NCI-H2196 (cell line): ENCODE measurements at regions not wholly inside any gene's neighbourhood (a gene's known extent, or its start where the extent isn't known, plus 50 kb on each side); places are given as distances from the start of the nearest gene placed in this dataset.
"Not testable (repeated sequence)": the region's sequence is repeated elsewhere in the genome, so short reads cannot be mapped to it uniquely, and the experiment has no call there.

ENCODE experiments used
- DNase-seq: peaks from one replicate; lab custom pipeline; 2025; ENCODE audit not compliant: unreplicated experiment; lab: John Stamatoyannopoulos, UW

DNA sequence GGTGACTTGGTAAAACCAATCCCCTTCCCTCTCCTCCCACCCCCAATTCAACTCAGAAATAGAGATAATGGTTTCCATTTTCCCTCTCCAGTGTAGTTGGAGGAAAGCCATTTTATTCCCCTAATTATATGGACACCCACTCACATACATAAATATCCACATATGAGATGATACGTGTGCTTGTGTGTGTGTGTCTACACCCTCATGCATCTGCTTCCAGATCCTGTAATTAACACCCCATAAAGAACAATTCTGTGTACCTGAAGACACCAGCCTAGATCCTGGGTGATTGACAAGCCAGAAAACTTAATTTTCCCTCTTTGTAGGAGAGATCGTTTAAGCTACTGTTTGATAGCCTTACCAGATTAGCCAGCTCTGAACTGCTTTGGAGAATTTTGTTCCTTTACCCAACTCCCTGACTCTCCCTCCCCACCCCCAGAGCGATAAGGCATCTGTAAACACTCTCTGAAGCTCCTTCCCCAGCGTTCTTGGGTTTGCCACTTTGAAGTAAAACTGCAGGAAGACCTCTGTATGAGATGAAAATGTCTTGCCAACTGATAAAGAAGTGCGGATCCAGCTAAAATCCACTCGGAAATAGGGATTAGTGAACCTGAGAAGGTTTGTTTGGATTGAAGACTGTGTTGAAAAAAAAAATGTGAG lies 175.7 kb downstream of the RGS9 start:
- no peak for DNase-seq

DNA sequence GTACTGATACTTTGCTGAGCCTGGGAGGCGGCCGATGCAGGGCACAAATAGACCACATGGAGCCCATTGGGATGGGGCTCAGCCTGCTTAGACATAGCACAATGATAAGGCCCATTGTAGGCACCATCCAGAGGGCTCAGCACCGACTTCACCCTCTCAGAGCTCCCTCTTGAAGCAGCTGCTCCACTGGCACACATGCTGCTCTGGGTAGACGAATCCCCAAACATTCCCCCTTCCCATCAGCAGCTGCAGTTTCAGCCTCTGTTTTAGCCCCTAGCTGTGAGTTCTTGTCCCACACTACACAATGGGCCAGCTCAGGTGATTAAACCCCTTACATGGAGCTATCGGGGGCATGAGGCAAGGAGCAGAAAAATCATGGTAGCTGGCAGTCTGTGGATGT lies 174.1 kb downstream of the RGS9 start:
- DNase-seq: no peak

GRCh38 chr17:65307961-65308316 lies 170.8 kb downstream of the RGS9 start:
- no peak for DNase-seq

- DNase-seq: no peak
These were observed 170.2 kb downstream of the RGS9 start for GRCh38 chr17:65307081-65307960.

GRCh38 chr17:65305778-65306177 lies 168.6 kb downstream of the RGS9 start:
- no peak for DNase-seq

DNA sequence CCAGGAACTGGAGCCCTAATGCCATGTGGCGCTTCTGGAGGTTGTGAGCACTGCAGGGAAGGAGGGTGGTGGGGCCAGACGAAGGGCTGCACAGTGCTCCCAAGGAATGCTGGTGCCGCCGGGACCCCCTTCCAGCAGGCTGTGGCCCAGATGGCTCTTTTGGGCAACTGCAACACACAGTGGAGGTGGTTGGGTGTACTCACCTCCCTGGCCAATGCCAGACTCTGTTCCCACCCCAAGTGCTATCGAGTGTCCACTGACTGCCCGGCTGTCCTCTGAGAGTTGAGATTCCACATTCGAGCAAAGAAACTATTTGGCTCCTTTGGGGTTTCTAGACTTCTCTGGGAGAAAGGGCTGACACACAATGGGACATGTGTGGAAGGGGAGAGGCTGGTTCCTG lies 167.9 kb downstream of the RGS9 start:
- DNase-seq: no peak

GRCh38 chr17:65301882-65302281 lies 164.7 kb downstream of the RGS9 start:
- DNase-seq: not testable (repeated sequence)

DNA sequence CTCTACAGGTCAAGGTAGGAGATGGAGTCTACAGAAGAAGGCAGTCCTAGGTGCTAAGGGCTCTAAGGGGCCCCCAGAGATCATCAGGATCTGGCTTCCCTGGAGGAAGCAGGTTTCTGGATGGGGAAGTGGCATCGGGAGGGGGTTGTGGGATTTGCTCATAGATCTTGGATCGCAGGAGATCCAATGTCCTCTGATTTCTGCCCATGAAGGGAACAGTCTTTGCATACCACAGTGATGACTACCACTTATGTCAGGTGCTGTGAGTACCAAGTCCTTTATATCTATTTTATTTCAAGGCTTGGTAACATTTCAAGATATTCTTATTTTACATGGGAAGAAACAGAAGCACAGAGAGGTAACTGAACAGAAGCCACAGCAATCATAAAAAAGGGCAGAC lies 164.0 kb downstream of the RGS9 start:
- DNase-seq: no peak

- DNase-seq: no peak
These were observed 160.7 kb downstream of the RGS9 start for GRCh38 chr17:65297916-65298315.

- no peak for DNase-seq
These were observed 160.2 kb downstream of the RGS9 start for GRCh38 chr17:65297384-65297783.

DNA sequence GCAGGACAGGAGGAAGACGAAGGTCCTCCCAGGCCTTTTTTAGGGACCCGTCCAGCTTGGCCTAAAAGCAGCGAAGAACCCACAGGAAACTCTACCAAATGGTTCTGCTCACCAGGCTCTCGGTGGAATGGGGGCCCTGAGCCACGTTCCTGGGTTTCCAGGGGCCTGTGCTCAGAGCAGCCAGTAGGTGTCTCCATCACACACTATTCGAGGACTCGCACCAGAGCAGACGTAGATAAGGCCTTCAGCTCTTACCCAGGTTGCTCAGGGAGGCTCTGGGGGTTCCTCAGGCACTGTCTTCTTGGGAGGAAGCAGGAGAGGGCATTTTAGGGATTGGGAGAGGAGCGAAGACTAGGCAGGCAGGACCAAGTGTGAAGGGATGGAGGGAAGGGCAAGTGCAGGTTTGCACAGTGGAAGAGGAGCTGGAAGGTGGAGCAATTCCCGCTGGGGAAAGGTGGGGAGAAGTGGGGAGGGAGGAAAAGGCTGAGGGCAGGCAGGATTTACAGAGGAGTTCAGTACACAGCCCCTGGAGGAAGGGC lies 157.1 kb downstream of the RGS9 start:
- peak; percentile 58 for DNase-seq

DNA sequence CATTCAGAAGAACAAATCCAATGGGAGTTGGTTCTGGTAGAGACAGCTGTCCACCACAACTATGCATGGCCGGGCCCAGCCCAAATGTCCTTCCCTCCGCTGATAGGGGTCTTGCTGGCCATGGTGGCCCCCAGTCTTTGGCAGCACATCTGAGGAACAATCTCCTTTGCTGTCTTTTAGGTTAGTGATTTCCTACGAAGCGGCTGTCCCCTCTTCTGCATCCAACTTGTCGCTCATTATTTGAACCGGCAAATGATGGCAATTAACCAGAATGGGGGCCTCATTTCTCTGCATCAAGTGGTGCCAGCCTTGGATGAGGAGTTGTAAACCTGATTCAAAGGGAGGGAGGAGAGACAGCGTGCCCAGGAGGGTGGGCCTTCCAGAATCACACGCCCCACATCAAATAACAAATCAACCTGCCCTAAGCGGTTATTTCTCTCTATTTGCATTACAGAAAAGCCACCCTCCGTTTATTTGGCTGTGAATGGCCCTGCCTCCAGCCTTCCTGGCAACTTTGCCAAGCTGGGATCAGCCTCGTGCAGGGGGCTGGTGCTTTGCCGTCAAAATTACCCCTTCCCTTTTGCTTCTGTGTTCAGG lies 156.5 kb downstream of the RGS9 start:
- no peak for DNase-seq

- no peak for DNase-seq
These were observed 155.3 kb downstream of the RGS9 start for GRCh38 chr17:65292430-65292829.

DNA sequence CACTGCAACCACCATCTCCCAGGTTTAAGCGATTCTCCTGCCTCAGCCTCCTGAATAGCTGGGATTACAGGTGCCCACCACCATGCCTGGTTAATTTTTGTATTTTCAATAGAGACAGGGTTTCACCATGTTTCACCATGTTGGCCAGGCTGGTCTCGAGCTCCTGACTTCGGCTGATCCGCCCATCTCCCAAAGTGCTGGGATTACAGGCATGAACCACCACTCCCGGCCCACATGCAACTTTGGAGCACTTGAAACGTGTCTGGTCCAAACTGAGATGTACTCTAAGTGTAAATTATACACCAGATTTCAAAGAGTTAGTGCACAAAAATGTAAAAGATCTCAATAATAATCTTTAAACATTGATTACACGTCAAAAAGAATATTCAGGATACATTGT lies 154.1 kb downstream of the RGS9 start:
- not testable (repeated sequence) for DNase-seq

DNA sequence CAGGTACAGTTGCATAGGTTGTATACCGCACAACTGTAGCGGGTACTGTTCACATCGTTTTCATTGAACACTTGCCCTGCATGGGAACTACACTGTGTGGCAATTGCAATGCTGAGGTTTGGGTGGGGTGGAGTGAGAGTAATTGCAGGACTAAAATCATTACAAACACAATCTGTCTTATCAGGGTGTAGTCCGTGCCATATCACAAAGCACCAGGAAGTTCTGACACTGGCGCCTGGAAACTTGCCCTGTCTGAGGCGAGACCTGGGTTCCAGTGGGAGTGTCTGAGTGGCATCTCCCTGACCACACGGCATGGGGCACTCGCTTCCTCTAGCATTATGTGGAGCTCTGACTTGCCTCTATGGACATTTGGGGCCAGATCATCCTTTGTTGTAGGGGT lies 153.4 kb downstream of the RGS9 start:
- DNase-seq: no peak

DNA sequence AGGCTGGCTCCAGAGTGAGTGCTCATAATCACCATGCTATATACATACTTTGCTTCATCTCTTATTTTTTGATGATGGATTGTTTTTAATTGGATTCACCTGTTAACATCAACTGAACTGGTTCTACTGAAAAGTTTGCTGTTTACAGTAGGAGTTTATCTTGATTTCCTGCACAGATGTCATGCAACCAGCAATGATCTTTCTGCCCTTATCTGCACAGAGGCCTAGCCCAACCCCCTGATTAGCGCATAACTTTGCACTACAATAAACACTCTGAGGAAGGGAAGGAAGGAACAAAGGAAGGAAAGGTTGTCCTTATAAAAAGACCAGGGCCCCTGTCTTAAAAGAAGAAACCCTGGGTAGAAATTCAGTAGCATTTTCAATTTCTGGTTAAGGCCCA lies 152.9 kb downstream of the RGS9 start:
- DNase-seq: no peak

GRCh38 chr17:65287040-65287439 lies 149.9 kb downstream of the RGS9 start:
- DNase-seq: no peak

GRCh38 chr17:65283704-65284103 lies 146.5 kb downstream of the RGS9 start:
- DNase-seq: no peak

DNA sequence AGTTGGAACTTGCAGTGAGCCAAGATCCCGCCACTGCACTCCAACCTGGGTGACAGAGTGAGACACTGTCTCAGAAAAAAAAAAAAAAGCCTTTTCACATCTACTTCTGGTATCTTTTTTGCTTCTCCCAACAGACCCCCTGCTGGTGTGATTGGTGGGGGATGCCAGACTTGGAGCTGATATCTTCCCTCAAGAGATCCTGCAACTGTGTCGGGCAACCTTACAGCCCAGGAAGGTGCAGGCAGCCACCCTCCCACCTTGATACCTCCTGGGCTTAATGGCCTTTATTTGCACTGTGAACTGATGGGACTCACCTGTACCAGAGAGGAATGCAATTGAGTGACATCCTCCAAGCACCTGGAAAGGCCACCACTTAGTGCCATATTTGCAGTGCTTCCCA lies 142.3 kb downstream of the RGS9 start:
- DNase-seq: no peak

- no peak for DNase-seq
These were observed 141.6 kb downstream of the RGS9 start for GRCh38 chr17:65278820-65279184.

DNA sequence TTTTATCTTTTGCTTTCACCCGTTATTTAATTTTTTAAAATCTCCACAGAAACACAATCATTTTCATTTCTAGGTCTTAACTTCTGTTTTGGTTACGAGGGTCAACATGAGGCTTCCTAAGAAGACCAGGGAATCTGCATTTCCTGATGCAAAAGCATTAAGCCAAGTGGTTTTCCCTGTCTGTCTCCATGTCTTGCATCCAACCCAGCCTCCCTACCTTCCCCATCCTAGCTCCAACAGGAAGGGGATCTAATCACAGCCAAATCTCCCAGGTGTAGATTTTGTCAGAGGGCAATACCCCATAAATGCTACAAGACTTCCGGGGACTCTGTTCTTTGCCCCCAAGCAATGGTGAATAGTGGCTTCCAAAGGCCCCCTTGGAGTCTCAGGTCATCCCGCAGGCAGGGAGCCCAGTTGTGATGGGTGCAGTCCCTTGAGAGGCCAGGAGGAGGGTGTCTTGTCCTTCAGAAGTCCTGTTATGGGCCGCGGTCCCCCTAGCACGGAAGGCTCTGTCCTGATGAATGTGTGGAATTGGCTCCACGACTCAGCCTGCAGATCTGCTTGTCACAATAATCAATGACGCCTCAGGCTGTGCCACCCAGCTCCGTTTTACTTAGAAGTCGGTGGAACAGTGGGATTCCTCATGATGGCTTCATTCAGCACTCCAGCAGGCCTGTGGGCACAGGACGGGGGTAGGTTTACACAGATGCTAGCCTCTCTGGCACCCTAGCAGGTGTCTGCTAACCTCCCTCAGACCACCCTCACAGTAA lies 141.1 kb downstream of the RGS9 start:
- no peak for DNase-seq
